HCT116 (cell line): ENCODE measurements at regions not wholly inside any gene's neighbourhood (a gene's known extent, or its start where the extent isn't known, plus 50 kb on each side); places are given as distances from the start of the nearest gene placed in this dataset.

ENCODE experiments used
- ATAC-seq: fragments of 200-7000 bp; cut with Tn5 transposase; 2 replicates; pipeline ENCODE4 v1.9.1; 2020; ENCODE audit warnings: mild to moderate bottlenecking, moderate library complexity
- BruUV-seq: library from RNA; stranded (reverse); fragments of 400-500 nt; replicated peaks from 2 replicates; lab custom pipeline; 2021; lab: Mats Ljungman, UMichigan
- CTCF ChIA-PET: fragments of 300-600 bp; sonication (Branson Sonifier 250); formaldehyde crosslinking; loops from one replicate; lab custom pipeline; 2021; ENCODE audit warnings: antibody characterized with exemption; lab: Charles Lee
- POLR2A ChIA-PET: fragments of 300-600, 350-600 bp; sonication (Branson Sonifier 250); formaldehyde crosslinking; loops from one replicate; lab custom pipeline; 2021; ENCODE audit warnings: antibody characterized with exemption; lab: Charles Lee
- RAD21 ChIA-PET, 2 experiments: fragments of 300-600 bp; sonication (Branson Sonifier 250); formaldehyde crosslinking; loops; one replicate each; lab custom pipeline; 2023; ENCODE audit warnings: low total read pairs in 2 of 2; ENCODE audit not compliant: uncharacterized antibody in 2 of 2, unreplicated experiment in 2 of 2, low non-redundant PET in 1 of 2; lab: Charles Lee
- DNase-seq: peaks from one replicate; pipeline ENCODE4 v3.0.0-alpha.2; 2010; ENCODE audit warnings: low read depth, low spot score
- H2AFZ ChIP-seq: fragments of 200-600 bp; shearing (Covaris generic), sonication (generic); 2 replicates; pipeline ENCODE4 v1.6.1; 2017; ENCODE audit warnings: low read depth, mixed run types, mixed read lengths, antibody characterized with exemption, low read length; ENCODE audit not compliant: poor library complexity, severe bottlenecking
- H3K27ac ChIP-seq: 2 replicates; pipeline ENCODE4 v1.5.1; 2012; ENCODE audit warnings: low read depth, low read length
- H3K27me3 ChIP-seq: fragments of 200-600 bp; sonication (generic); 2 replicates; pipeline ENCODE4 v1.6.1; 2016; ENCODE audit warnings: mixed run types, low read length, mixed read lengths; ENCODE audit not compliant: insufficient read depth
- H3K36me3 ChIP-seq, 2 experiments: fragments of 200-500 bp in 1 of 2; fragments of 200-600 bp in 1 of 2; sonication (Bioruptor generic) in 1 of 2; sonication (generic) in 1 of 2; 2 replicates each; pipeline versions ENCODE4 v1.5.1 to v1.6.1; 2014 to 2016; ENCODE audit warnings: low read length in 2 of 2, inconsistent platforms in 1 of 2, mixed read lengths in 1 of 2, mixed run types in 1 of 2; ENCODE audit not compliant: insufficient read depth in 2 of 2, control insufficient read depth in 1 of 2
- H3K4me1 ChIP-seq, 2 experiments: fragments of 200-600 bp in 1 of 2; sonication (generic) in 1 of 2; 2 replicates each; pipeline versions ENCODE4 v1.5.1 to v1.6.1; 2012 to 2017; ENCODE audit warnings: low read length in 2 of 2, inconsistent platforms in 1 of 2, mild to moderate bottlenecking in 1 of 2, mixed read lengths in 1 of 2, mixed run types in 1 of 2, moderate library complexity in 1 of 2; ENCODE audit not compliant: insufficient read depth in 2 of 2, control insufficient read depth in 1 of 2
- H3K4me2 ChIP-seq: fragments of 200-600 bp; sonication (generic); 2 replicates; pipeline ENCODE4 v1.6.1; 2017; ENCODE audit warnings: mixed run types, low read length, mixed read lengths
- H3K4me3 ChIP-seq, 2 experiments: fragments of 200-600 bp in 1 of 2; sonication (generic) in 1 of 2; replicated peaks in 1 of 2; 2 replicates each; pipeline ENCODE4 v1.5.1; 2011 to 2016; ENCODE audit warnings: low read length in 2 of 2, control low read depth in 1 of 2, low read depth in 1 of 2, mild to moderate bottlenecking in 1 of 2, mixed read lengths in 1 of 2, mixed run types in 1 of 2
- H3K79me2 ChIP-seq: fragments of 200-600 bp; sonication (generic); 2 replicates; pipeline ENCODE4 v1.6.1; 2017; ENCODE audit warnings: mild to moderate bottlenecking, mixed run types, low read length, moderate library complexity, mixed read lengths; ENCODE audit not compliant: insufficient read depth
- H3K9ac ChIP-seq: fragments of 200-600 bp; sonication (generic); 2 replicates; pipeline ENCODE4 v1.6.1; 2016; ENCODE audit warnings: low read length, mixed read lengths
- H3K9me2 ChIP-seq: fragments of 200-600 bp; sonication (generic), shearing (Covaris generic); 2 replicates; pipeline ENCODE4 v1.6.1; 2017; ENCODE audit warnings: mixed run types, mild to moderate bottlenecking, moderate library complexity; ENCODE audit not compliant: insufficient read depth
- H3K9me3 ChIP-seq, 2 experiments: fragments of 200-500 bp in 1 of 2; fragments of 200-600 bp in 1 of 2; sonication (Bioruptor generic) in 1 of 2; sonication (generic) in 1 of 2; 2 replicates each; pipeline ENCODE4 v1.6.1; 2014 to 2017; ENCODE audit warnings: low read length in 2 of 2, mixed read lengths in 2 of 2, inconsistent platforms in 1 of 2, low read depth in 1 of 2, mild to moderate bottlenecking in 1 of 2, mixed run types in 1 of 2, moderate library complexity in 1 of 2; ENCODE audit not compliant: control insufficient read depth in 1 of 2, insufficient read depth in 1 of 2
- H4K20me1 ChIP-seq: fragments of 200-600 bp; sonication (generic), shearing (Covaris generic); 2 replicates; pipeline ENCODE4 v1.6.1; 2017; ENCODE audit warnings: mixed run types, mild to moderate bottlenecking, moderate library complexity; ENCODE audit not compliant: insufficient read depth
- CBX3 ChIP-seq: IDR thresholded peaks from 2 replicates; pipeline ENCODE4 v1.6.1; 2012; ENCODE audit warnings: low read depth
- EGR1 ChIP-seq: IDR thresholded peaks from 2 replicates; pipeline ENCODE4 v1.6.1; 2012; ENCODE audit warnings: low read depth
- ELF1 ChIP-seq: IDR thresholded peaks from 2 replicates; pipeline ENCODE4 v1.6.1; 2012; ENCODE audit warnings: low read depth, borderline replicate concordance
- RAD21 ChIP-seq: IDR thresholded peaks from 2 replicates; pipeline ENCODE4 v1.6.1; 2012; ENCODE audit warnings: low read depth, mild to moderate bottlenecking
- YY1 ChIP-seq: IDR thresholded peaks from 2 replicates; pipeline ENCODE4 v1.6.1; 2011; ENCODE audit warnings: low read length, low read depth, moderate library complexity, mild to moderate bottlenecking; ENCODE audit not compliant: insufficient replicate concordance; ENCODE audit errors: extremely low read depth
- ZNF274 ChIP-seq: fragments of 200-500 bp; sonication (Bioruptor generic); IDR thresholded peaks from 2 replicates; pipeline ENCODE4 v1.6.1; 2014; ENCODE audit warnings: mild to moderate bottlenecking, low read depth, low read length, inconsistent platforms
- intact Hi-C: fragments of 100-400 bp; cut with micrococcal nuclease; formaldehyde crosslinking; loops from 2 replicates; pipeline ENCODE4 v1.10.0; 2022

GRCh38 chr4:75343333-75343732, 170.9 kb downstream of the RCHY1 start:
- intact Hi-C loops: no loop called here
- no TSS peak for BruUV-seq
- H3K9ac ChIP-seq: no peak overlapping the region
- peaks cover 10% of the 10 kb centered on the region; the same call in 1 of the 2 replicates for H3K27me3 ChIP-seq
- H3K27ac ChIP-seq: no peak overlapping the region
- no peak overlapping the region for H3K4me2 ChIP-seq
- RAD21 ChIA-PET: no interaction called here
- no peak overlapping the region for H2AFZ ChIP-seq
- H3K4me1 ChIP-seq: no peaks in the 10 kb centered on the region
- ATAC-seq (no peak), DNase-seq (no peak)
- no peaks in the 10 kb centered on the region for H3K79me2 ChIP-seq
- H3K9me2 ChIP-seq: no peaks in the 10 kb centered on the region
- CTCF ChIA-PET: no interaction called here
- H3K9me3 ChIP-seq: no peaks in the 10 kb centered on the region
- no peak for TF ChIP-seq ZNF274
- TF ChIP-seq YY1: no peak
- no peak for TF ChIP-seq ELF1
- no peak for TF ChIP-seq EGR1
- no peak overlapping the region for H3K4me3 ChIP-seq
- no peaks in the 10 kb centered on the region for H3K36me3 ChIP-seq
- H4K20me1 ChIP-seq: no peaks in the 10 kb centered on the region
- POLR2A ChIA-PET: no interaction called here

DNA sequence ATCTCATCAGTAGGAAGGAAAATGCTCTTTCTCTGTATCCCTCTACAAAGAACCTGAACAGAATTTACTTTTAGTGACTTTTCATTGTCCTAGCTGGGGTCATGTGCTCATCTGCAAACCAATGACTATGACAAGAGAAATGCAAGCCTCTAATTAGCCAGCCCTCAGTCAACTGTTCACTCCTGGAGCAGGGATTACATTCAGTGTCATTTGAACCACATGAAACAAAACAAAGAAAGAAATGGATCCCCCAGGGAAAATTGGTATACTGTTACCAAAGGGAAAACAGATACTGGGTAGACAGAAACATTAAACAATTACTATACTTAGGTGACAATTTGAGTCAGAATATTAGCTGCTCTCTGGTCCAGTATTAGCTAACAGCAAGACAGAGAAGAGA, 173.6 kb downstream of the RCHY1 start:
- Histone ChIP-seq H3K4me1 (no peaks in the 10 kb centered on the region), H3K9me2 (no peaks in the 10 kb centered on the region), H3K79me2 (no peaks in the 10 kb centered on the region), H4K20me1 (no peaks in the 10 kb centered on the region), H2AFZ (no peak overlapping the region), H3K4me3 (no peak overlapping the region), H3K9ac (no peak overlapping the region), H3K27ac (no peak overlapping the region), H3K4me2 (no peak overlapping the region), H3K27me3 (peaks cover 14% of the 10 kb centered on the region), H3K36me3 (no peaks in the 10 kb centered on the region), H3K9me3 (no peaks in the 10 kb centered on the region)
- POLR2A ChIA-PET: no interaction called here
- BruUV-seq: no TSS peak
- RAD21 ChIA-PET: no interaction called here
- DNase-seq (no peak), ATAC-seq (no peak)
- CTCF ChIA-PET: no interaction called here
- TF ChIP-seq CBX3 (no peak), RAD21 (no peak)
- intact Hi-C loops: no loop called here
